ENCODE measurements at regions not wholly inside any gene's neighbourhood (a gene's known extent, or its start where the extent isn't known, plus 50 kb on each side); places are given as distances from the start of the nearest gene placed in this dataset.
"Not testable (repeated sequence)": the region's sequence is repeated elsewhere in the genome, so short reads cannot be mapped to it uniquely, and the experiment has no call there.

DNA sequence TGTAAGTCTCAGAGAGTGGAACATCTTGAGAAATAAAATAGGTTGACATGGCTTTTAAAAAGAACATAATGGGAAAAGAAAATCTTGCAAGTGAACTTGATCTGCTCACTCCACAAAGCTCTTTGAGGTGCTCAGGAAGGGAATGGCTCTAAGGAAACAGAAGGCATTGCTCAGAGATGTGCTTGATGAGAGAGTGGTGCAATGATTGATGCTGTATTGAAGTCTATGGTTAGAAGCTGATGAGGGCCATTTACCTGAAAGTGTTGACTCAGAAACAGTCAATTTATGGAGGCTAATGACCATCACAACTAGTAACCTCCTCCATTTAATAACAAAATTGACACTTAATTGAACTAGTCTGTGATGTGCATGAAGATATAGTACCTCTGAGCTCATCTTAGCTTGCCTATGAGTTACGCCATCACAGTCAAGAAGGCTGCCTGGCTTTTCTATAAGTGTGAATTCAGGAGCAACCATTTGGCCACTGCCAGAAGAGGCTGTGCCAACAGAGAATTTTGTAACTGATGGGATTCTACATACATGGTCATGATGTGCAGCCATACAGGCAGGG, 639.1 kb downstream of the JRKL start:
- no peaks in the 10 kb centered on the region for H3K9me3 ChIP-seq (replicated peaks; ENCODE audit: low read length)
- no peak overlapping the region for H3K9ac ChIP-seq (ENCODE audit: low read depth, low read length)
- H3K27me3 ChIP-seq (ENCODE audit: control insufficient read depth, insufficient read depth, low read length): no peaks in the 10 kb centered on the region
- no peak overlapping the region for H3K4me3 ChIP-seq (ENCODE audit: low read length)
- no peaks in the 10 kb centered on the region for H3K4me1 ChIP-seq (ENCODE audit: control insufficient read depth, insufficient read depth, low read length)
- no peak overlapping the region for H3K4me2 ChIP-seq (ENCODE audit: low read length)
- H3K36me3 ChIP-seq (ENCODE audit: insufficient read depth, low read length): no peaks in the 10 kb centered on the region

DNA sequence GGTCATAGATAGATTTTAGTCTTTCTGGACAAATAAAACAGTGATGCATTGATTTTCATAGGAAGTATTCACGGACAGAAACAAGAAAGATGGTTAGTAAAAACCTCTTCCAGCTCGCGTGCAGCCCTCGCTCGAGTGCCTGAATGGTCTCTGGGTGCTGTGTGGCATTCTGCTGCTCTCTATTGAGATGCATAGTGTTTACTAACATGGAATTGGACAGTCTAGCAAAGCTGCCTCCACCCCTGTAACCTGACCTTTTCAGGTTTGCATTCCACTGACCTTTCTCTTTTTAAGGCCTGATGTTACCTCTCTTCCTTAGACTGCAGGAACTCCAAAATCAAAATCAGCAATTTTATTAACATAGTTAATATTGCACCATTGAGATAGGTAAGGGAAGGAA, 643.4 kb downstream of the JRKL start:
- H3K4me1 ChIP-seq (ENCODE audit: control insufficient read depth, insufficient read depth, low read length): no peaks in the 10 kb centered on the region
- no peak overlapping the region for H3K4me3 ChIP-seq (ENCODE audit: low read length)
- no peak overlapping the region for H3K9ac ChIP-seq (ENCODE audit: low read depth, low read length)
- H3K36me3 ChIP-seq (ENCODE audit: insufficient read depth, low read length): no peaks in the 10 kb centered on the region
- no peaks in the 10 kb centered on the region for H3K9me3 ChIP-seq (replicated peaks; ENCODE audit: low read length)
- no peaks in the 10 kb centered on the region for H3K27me3 ChIP-seq (ENCODE audit: control insufficient read depth, insufficient read depth, low read length)
- no peak overlapping the region for H3K4me2 ChIP-seq (ENCODE audit: low read length)

DNA sequence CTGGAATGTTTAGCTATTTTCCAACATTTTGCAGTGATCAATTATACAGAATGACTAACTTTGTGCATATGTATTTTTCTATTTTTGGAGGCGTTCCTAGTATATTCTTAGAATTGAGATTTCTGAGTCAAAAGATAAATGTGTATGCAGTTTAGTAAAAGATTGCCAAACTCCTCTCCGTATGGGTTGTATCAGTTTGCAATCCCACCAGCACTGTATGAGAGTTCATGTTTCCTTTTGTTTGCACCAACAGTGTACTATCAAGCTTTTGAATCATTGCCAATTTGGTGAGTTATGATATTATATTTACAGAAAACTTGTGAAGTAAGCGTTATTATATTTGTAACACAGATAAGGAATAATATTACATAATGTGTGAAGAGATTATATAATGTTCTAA, 658.7 kb downstream of the JRKL start:
- Histone ChIP-seq H3K4me1 (ENCODE audit: control insufficient read depth, insufficient read depth, low read length) (no peaks in the 10 kb centered on the region), H3K27me3 (ENCODE audit: control insufficient read depth, insufficient read depth, low read length) (no peaks in the 10 kb centered on the region), H3K4me3 (ENCODE audit: low read length) (no peak overlapping the region), H3K9ac (ENCODE audit: low read depth, low read length) (no peak overlapping the region), H3K9me3 (replicated peaks; ENCODE audit: low read length) (no peaks in the 10 kb centered on the region), H3K4me2 (ENCODE audit: low read length) (no peak overlapping the region), H3K36me3 (ENCODE audit: insufficient read depth, low read length) (no peaks in the 10 kb centered on the region)

DNA sequence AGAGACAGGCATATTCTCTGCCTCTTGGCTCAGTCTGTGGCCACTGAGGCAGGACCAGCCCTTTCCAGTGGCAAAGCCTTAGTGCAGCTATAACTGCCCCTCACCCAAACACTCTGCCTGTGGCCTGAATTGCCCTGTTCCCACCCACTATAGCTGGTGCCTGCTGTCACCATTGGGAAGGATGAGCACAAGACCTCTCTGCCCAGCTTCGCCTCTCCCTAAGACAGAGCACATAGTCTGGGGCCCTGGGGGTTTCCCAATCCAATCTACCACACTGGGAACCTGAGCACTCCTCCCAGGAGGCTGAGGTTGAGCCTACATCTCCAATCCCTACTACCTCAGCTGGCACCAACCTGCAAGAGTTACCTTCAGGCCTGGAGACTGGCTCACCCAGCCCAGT, 670.4 kb downstream of the JRKL start:
- no peak overlapping the region for H3K9ac ChIP-seq (ENCODE audit: low read depth, low read length)
- no peaks in the 10 kb centered on the region for H3K27me3 ChIP-seq (ENCODE audit: control insufficient read depth, insufficient read depth, low read length)
- H3K36me3 ChIP-seq (ENCODE audit: insufficient read depth, low read length): no peaks in the 10 kb centered on the region
- no peaks in the 10 kb centered on the region for H3K9me3 ChIP-seq (replicated peaks; ENCODE audit: low read length)
- H3K4me3 ChIP-seq (ENCODE audit: low read length): no peak overlapping the region
- no peak overlapping the region for H3K4me2 ChIP-seq (ENCODE audit: low read length)
- no peaks in the 10 kb centered on the region for H3K4me1 ChIP-seq (ENCODE audit: control insufficient read depth, insufficient read depth, low read length)

DNA sequence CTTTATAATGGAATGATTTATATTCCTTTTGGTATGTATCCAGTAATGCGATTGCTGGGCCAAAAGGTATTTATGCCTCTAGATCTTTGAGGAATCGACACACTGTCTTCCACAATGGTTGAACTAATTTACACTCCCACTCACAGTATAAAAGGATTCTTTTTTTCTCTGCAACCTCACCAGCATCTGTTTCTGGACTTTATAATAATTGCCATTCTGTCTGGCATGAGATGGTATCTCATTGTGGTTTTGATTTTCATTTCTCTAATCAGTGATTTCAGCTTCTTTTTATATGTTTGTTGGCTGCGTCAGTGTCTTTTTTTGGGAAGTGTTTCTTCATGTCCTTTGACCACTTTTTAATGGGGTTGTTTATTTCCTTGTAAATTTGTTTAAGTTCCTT, 679.3 kb downstream of the JRKL start:
- peaks cover 6% of the 10 kb centered on the region for H3K9me3 ChIP-seq (replicated peaks; ENCODE audit: low read length)
- H3K4me1 ChIP-seq (ENCODE audit: control insufficient read depth, insufficient read depth, low read length): no peaks in the 10 kb centered on the region
- no peaks in the 10 kb centered on the region for H3K27me3 ChIP-seq (ENCODE audit: control insufficient read depth, insufficient read depth, low read length)
- no peaks in the 10 kb centered on the region for H3K36me3 ChIP-seq (ENCODE audit: insufficient read depth, low read length)
- H3K9ac ChIP-seq (ENCODE audit: low read depth, low read length): no peak overlapping the region
- H3K4me2 ChIP-seq (ENCODE audit: low read length): no peak overlapping the region
- H3K4me3 ChIP-seq (ENCODE audit: low read length): no peak overlapping the region

DNA sequence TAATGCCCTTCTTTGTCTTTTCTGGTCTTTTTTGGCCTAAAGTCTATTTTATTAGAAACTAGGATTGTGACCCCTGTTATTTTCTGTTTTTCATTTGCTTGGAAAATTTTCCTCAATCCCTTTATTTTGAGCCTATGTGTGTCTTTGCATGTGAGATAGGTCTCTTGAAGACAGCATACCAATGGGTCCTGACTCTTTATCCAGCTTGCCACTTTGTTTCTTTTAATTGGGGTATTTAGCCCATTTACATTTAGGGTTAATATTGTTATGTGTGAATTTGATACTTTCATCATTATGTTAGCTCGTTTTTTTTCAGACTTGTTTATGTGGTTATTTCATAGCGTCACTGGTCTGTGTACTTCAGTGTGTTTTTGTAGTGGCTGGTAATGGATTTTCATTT, 682.6 kb downstream of the JRKL start:
- Histone ChIP-seq H3K4me3 (ENCODE audit: low read length) (no peak overlapping the region), H3K9ac (ENCODE audit: low read depth, low read length) (no peak overlapping the region), H3K9me3 (replicated peaks; ENCODE audit: low read length) (peaks cover 6% of the 10 kb centered on the region), H3K4me2 (ENCODE audit: low read length) (no peak overlapping the region), H3K36me3 (ENCODE audit: insufficient read depth, low read length) (no peaks in the 10 kb centered on the region), H3K4me1 (ENCODE audit: control insufficient read depth, insufficient read depth, low read length) (no peaks in the 10 kb centered on the region), H3K27me3 (ENCODE audit: control insufficient read depth, insufficient read depth, low read length) (no peaks in the 10 kb centered on the region)

DNA sequence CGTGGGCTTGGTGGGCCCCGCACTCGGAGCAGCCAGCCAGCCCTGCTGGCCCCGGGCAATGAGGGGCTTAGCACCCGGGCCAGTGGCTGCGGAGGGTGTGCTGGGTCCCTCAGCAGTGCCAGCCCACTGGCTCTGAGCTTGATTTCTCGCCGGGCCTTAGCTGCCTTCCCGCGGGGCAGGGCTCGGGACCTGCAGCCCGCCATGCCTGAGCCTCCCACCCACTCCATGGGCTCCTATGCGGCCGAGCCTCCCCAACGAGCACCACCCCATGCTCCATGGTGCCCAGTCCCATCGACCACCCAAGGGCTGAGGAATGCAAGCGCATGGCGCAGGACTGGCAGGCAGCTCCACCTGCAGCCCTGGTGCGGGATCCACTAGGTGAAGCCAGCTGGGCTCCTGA, 686.9 kb downstream of the JRKL start:
- not testable (repeated sequence) for H3K27me3 ChIP-seq (ENCODE audit: control insufficient read depth, insufficient read depth, low read length); H3K4me3 ChIP-seq (ENCODE audit: low read length); H3K9me3 ChIP-seq (replicated peaks; ENCODE audit: low read length); H3K36me3 ChIP-seq (ENCODE audit: insufficient read depth, low read length); H3K4me2 ChIP-seq (ENCODE audit: low read length); H3K9ac ChIP-seq (ENCODE audit: low read depth, low read length); H3K4me1 ChIP-seq (ENCODE audit: control insufficient read depth, insufficient read depth, low read length)

DNA sequence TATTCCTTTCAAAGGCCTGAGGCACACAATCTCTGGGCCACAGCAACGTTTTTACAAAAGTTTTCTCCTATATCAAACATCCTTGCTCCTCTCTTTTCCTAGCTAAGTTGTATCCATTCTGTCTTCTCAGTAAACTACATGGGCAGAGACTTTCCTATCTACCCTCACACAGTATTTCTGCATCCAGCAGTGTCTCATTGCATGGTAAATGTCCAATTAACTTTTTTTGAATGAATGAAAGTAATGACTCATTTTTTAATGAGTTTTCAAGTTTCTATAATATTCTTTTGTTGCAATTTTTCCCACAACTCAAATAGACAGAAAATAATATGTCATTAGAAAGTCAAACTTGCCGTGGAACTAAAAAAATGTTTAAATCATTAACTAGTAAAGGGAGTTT, 688.6 kb downstream of the JRKL start:
- H3K27me3 ChIP-seq (ENCODE audit: control insufficient read depth, insufficient read depth, low read length): no peaks in the 10 kb centered on the region
- no peaks in the 10 kb centered on the region for H3K36me3 ChIP-seq (ENCODE audit: insufficient read depth, low read length)
- no peak overlapping the region for H3K4me3 ChIP-seq (ENCODE audit: low read length)
- no peaks in the 10 kb centered on the region for H3K4me1 ChIP-seq (ENCODE audit: control insufficient read depth, insufficient read depth, low read length)
- no peak overlapping the region for H3K9ac ChIP-seq (ENCODE audit: low read depth, low read length)
- no peak overlapping the region for H3K4me2 ChIP-seq (ENCODE audit: low read length)
- peaks cover 3% of the 10 kb centered on the region for H3K9me3 ChIP-seq (replicated peaks; ENCODE audit: low read length)

DNA sequence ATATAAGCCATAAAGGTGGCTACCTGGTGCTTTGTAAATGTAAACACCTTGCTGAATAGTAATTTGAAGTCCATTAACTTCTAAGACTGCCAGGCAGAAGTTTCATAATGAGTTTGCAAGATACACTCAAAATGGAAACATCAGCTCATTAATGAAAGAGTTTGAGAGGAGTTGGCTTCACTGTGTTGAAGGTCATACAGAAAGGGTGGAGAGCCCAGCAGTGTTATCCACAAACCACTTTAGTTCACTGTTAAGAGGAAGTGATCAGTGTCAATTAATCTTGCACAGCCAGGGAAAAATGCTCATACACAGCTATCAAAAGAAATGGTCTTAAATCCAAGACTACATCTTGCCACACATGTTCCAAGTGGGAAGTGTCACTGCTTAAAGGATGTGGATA, 689.4 kb downstream of the JRKL start:
- no peak overlapping the region for H3K9ac ChIP-seq (ENCODE audit: low read depth, low read length)
- no peaks in the 10 kb centered on the region for H3K9me3 ChIP-seq (replicated peaks; ENCODE audit: low read length)

DNA sequence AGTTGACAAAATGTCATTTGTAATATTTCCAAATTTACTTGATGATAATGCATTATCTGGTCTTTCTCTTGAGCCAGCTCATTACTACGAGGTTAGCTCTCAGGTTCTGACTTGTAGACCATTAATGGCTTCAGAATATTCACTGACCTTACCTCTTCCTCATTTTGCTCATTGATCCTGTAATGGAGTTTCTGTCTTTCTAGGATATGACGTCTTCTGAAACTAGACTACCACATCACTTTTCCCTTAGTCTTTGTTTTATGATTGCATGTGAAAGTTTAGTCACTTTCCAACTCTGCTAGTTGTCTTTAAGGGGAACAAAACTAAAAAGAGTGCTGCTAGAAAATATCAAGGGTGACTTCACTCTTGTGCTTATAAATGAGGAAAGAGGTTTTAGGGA, 697.6 kb downstream of the JRKL start:
- Histone ChIP-seq H3K4me3 (ENCODE audit: low read length) (no peak overlapping the region), H3K36me3 (ENCODE audit: insufficient read depth, low read length) (no peaks in the 10 kb centered on the region), H3K4me2 (ENCODE audit: low read length) (no peak overlapping the region), H3K9ac (ENCODE audit: low read depth, low read length) (no peak overlapping the region), H3K4me1 (ENCODE audit: control insufficient read depth, insufficient read depth, low read length) (no peaks in the 10 kb centered on the region), H3K9me3 (replicated peaks; ENCODE audit: low read length) (no peaks in the 10 kb centered on the region), H3K27me3 (ENCODE audit: control insufficient read depth, insufficient read depth, low read length) (no peaks in the 10 kb centered on the region)

More for the DNA sequence above, 689.4 kb downstream of the JRKL start:
- Histone ChIP-seq H3K4me3 (ENCODE audit: low read length) (no peak overlapping the region), H3K4me1 (ENCODE audit: control insufficient read depth, insufficient read depth, low read length) (no peaks in the 10 kb centered on the region), H3K36me3 (ENCODE audit: insufficient read depth, low read length) (no peaks in the 10 kb centered on the region), H3K27me3 (ENCODE audit: control insufficient read depth, insufficient read depth, low read length) (no peaks in the 10 kb centered on the region), H3K4me2 (ENCODE audit: low read length) (no peak overlapping the region)

DNA sequence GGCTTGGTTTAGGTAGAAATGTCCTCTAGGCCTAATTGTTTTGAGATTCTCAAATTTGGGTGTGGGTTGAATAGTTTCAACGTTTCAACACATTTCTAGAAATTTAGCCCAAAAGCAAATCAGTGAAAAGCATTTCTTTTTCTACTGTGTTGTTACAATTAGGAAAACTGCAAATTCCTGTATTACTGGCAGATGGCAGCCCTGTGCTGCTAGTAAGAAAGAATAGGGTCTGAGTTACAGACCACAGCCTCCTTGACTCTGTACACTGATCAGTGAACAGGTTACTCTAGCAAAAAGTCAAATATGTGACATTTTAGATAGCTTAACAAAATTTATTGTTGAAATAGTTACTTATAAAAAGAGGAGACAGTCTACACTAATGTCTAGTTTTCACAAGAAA, 703.0 kb downstream of the JRKL start:
- Histone ChIP-seq H3K9me3 (replicated peaks; ENCODE audit: low read length) (no peaks in the 10 kb centered on the region), H3K4me2 (ENCODE audit: low read length) (no peak overlapping the region), H3K4me3 (ENCODE audit: low read length) (no peak overlapping the region), H3K36me3 (ENCODE audit: insufficient read depth, low read length) (no peaks in the 10 kb centered on the region), H3K4me1 (ENCODE audit: control insufficient read depth, insufficient read depth, low read length) (no peaks in the 10 kb centered on the region), H3K27me3 (ENCODE audit: control insufficient read depth, insufficient read depth, low read length) (no peaks in the 10 kb centered on the region), H3K9ac (ENCODE audit: low read depth, low read length) (no peak overlapping the region)

DNA sequence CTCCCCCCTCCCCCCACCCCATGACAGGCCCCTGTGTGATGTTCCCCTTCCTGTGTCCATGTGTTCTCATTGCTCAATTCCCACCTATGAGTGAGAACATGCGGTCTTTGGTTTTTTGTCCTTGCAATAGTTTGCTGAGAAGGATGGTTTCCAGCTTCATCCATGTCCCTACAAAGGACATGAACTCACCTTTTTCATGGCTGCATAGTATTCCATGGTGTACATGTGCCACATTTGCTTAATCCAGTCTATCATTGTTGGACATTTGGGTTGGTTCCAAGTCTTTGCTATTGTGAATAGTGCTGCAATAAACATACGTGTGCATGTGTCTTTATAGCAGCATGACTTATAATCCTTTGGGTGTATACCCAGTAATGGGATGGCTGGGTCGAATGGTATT, 712.4 kb downstream of the JRKL start:
- not testable (repeated sequence) for H3K9ac ChIP-seq (ENCODE audit: low read depth, low read length); H3K4me2 ChIP-seq (ENCODE audit: low read length); H3K9me3 ChIP-seq (replicated peaks; ENCODE audit: low read length); H3K27me3 ChIP-seq (ENCODE audit: control insufficient read depth, insufficient read depth, low read length); H3K4me1 ChIP-seq (ENCODE audit: control insufficient read depth, insufficient read depth, low read length); H3K4me3 ChIP-seq (ENCODE audit: low read length); H3K36me3 ChIP-seq (ENCODE audit: insufficient read depth, low read length)

Measured in skeletal muscle satellite cell (primary cell).